A673 (cell line): ENCODE measurements at regions not wholly inside any gene's neighbourhood (a gene's known extent, or its start where the extent isn't known, plus 50 kb on each side); places are given as distances from the start of the nearest gene placed in this dataset.

ENCODE experiments used
- CTCF ChIP-seq: fragments of 300-800, 200-600 bp; sonication (generic); conservative IDR thresholded peaks from 2 replicates; pipeline ENCODE4 v1.5.1; 2017; ENCODE audit warnings: low read depth, mild to moderate bottlenecking, antibody characterized with exemption, low read length, moderate library complexity, mixed read lengths
- EZH2 ChIP-seq: fragments of 200-600 bp; sonication (generic); IDR thresholded peaks from 2 replicates; pipeline ENCODE4 v1.6.1; 2017; ENCODE audit warnings: borderline replicate concordance, low read depth, mild to moderate bottlenecking, mixed read lengths, antibody characterized with exemption, low read length; ENCODE audit not compliant: poor library complexity, severe bottlenecking

GRCh38 chr12:87529413-87529812 lies 499.8 kb downstream of the C12orf50 start:
- TF ChIP-seq CTCF (no peak), EZH2 (no peak)
